ENCODE measurements at regions not wholly inside any gene's neighbourhood (a gene's known extent, or its start where the extent isn't known, plus 50 kb on each side); places are given as distances from the start of the nearest gene placed in this dataset.

GRCh38 chr1:82947278-82947677, 1051.7 kb downstream of the TTLL7 start:
- TF ChIP-seq EP300 (IDR thresholded peaks at IDR 0.05) (no peak), CTCF (IDR thresholded peaks at IDR 0.05) (no peak), POLR2AphosphoS5 (IDR thresholded peaks at IDR 0.05) (no peak)
